SHP77 (cell line): ENCODE measurements at regions not wholly inside any gene's neighbourhood (a gene's known extent, or its start where the extent isn't known, plus 50 kb on each side); places are given as distances from the start of the nearest gene placed in this dataset.

Source experiments
- DNase-seq, 2 experiments: peaks; one replicate each; lab custom pipeline; 2025; lab: John Stamatoyannopoulos, UW

- DNase-seq = no peak
Observed at GRCh38 chr2:7721413-7721995, 804.3 kb downstream of the RNF144A start.

- no peak for DNase-seq
Observed at GRCh38 chr2:7722212-7722910, 805.1 kb downstream of the RNF144A start.

- DNase-seq = no peak
Observed at GRCh38 chr2:7724336-7724735, 807.1 kb downstream of the RNF144A start.

GRCh38 chr2:7725171-7725849 is 808.1 kb downstream of the RNF144A start:
- DNase-seq = no peak

- no peak for DNase-seq
Observed at GRCh38 chr2:7725850-7726242, 808.6 kb downstream of the RNF144A start.

- no peak for DNase-seq
Observed at GRCh38 chr2:7726989-7727388, 809.8 kb downstream of the RNF144A start.

- DNase-seq = no peak
Observed at GRCh38 chr2:7728388-7728787, 811.2 kb downstream of the RNF144A start.

GRCh38 chr2:7730449-7730848 is 813.2 kb downstream of the RNF144A start:
- no peak for DNase-seq

- DNase-seq = no peak
Observed at GRCh38 chr2:7730990-7731389, 813.8 kb downstream of the RNF144A start.

- no peak for DNase-seq
Observed at GRCh38 chr2:7732497-7732896, 815.3 kb downstream of the RNF144A start.

- peak in 1 of 2 experiments; percentile 53 for DNase-seq
Observed at GRCh38 chr2:7736646-7737305, 819.6 kb downstream of the RNF144A start.

GRCh38 chr2:7738596-7738995 is 821.4 kb downstream of the RNF144A start:
- DNase-seq = no peak

- no peak for DNase-seq
Observed at GRCh38 chr2:7740114-7740513, 822.9 kb downstream of the RNF144A start.

- no peak for DNase-seq
Observed at GRCh38 chr2:7742301-7742700, 825.1 kb downstream of the RNF144A start.

GRCh38 chr2:7744827-7745226 is 827.6 kb downstream of the RNF144A start:
- DNase-seq = peak in 1 of 2 experiments; percentile 49

- DNase-seq = peak in 1 of 2 experiments; percentile 22
Observed at GRCh38 chr2:7745369-7745768, 828.2 kb downstream of the RNF144A start.

GRCh38 chr2:7748717-7749415 is 831.7 kb downstream of the RNF144A start:
- DNase-seq = peak; percentile 84 to 93

- DNase-seq = no peak
Observed at GRCh38 chr2:7749895-7750559, 832.8 kb downstream of the RNF144A start.

- DNase-seq = no peak
Observed at GRCh38 chr2:7752291-7752690, 835.1 kb downstream of the RNF144A start.

- no peak for DNase-seq
Observed at GRCh38 chr2:7753777-7754176, 836.6 kb downstream of the RNF144A start.

GRCh38 chr2:7755879-7756278 is 838.7 kb downstream of the RNF144A start:
- DNase-seq = peak in 1 of 2 experiments; percentile 40
